ENCODE measurements at regions not wholly inside any gene's neighbourhood (a gene's known extent, or its start where the extent isn't known, plus 50 kb on each side); places are given as distances from the start of the nearest gene placed in this dataset.
A peak's percentile ranks its signal among the peaks of the same experiment; 100 is the strongest.
"Not testable (repeated sequence)": the region's sequence is repeated elsewhere in the genome, so short reads cannot be mapped to it uniquely, and the experiment has no call there.

- DNase-seq: peak; percentile 79
Measured at GRCh38 chr7:50251765-50252164, 52.8 kb upstream of the IKZF1 start.

GRCh38 chr7:50246551-50246950, 58.0 kb upstream of the IKZF1 start:
- no peak for DNase-seq

- DNase-seq: not testable (repeated sequence)
Measured at GRCh38 chr7:50242111-50242510, 62.4 kb upstream of the IKZF1 start.

- DNase-seq: not testable (repeated sequence)
Measured at GRCh38 chr7:50240699-50241098, 63.8 kb upstream of the IKZF1 start.

- no peak for DNase-seq
Measured at GRCh38 chr7:50229964-50230363, 74.6 kb upstream of the IKZF1 start.

GRCh38 chr7:50228148-50228547, 76.4 kb upstream of the IKZF1 start:
- no peak for DNase-seq

GRCh38 chr7:50227726-50228125, 76.8 kb upstream of the IKZF1 start:
- DNase-seq: no peak

GRCh38 chr7:50226669-50227068, 77.8 kb upstream of the IKZF1 start:
- DNase-seq: no peak

GRCh38 chr7:50226145-50226544, 78.4 kb upstream of the IKZF1 start:
- DNase-seq: no peak

GRCh38 chr7:50221433-50221832, 83.1 kb upstream of the IKZF1 start:
- no peak for DNase-seq

GRCh38 chr7:50221028-50221427, 83.5 kb upstream of the IKZF1 start:
- no peak for DNase-seq

- DNase-seq: no peak
Measured at GRCh38 chr7:50220273-50220672, 84.2 kb upstream of the IKZF1 start.

GRCh38 chr7:50217821-50218281, 86.7 kb upstream of the IKZF1 start:
- no peak for DNase-seq

GRCh38 chr7:50217401-50217800, 87.1 kb upstream of the IKZF1 start:
- no peak for DNase-seq

- DNase-seq: no peak
Measured at GRCh38 chr7:50216626-50217025, 87.9 kb upstream of the IKZF1 start.

- no peak for DNase-seq
Measured at GRCh38 chr7:50214771-50215170, 89.7 kb upstream of the IKZF1 start.

- no peak for DNase-seq
Measured at GRCh38 chr7:50214126-50214670, 90.3 kb upstream of the IKZF1 start.

- DNase-seq: no peak
Measured at GRCh38 chr7:50213622-50214017, 90.9 kb upstream of the IKZF1 start.

- DNase-seq: no peak
Measured at GRCh38 chr7:50212666-50213621, 91.6 kb upstream of the IKZF1 start.

- no peak for DNase-seq
Measured at GRCh38 chr7:50212016-50212325, 92.5 kb upstream of the IKZF1 start.

GRCh38 chr7:50211130-50212015, 93.1 kb upstream of the IKZF1 start:
- DNase-seq: no peak

- DNase-seq: no peak
Measured at GRCh38 chr7:50210706-50211115, 93.8 kb upstream of the IKZF1 start.

GRCh38 chr7:50209461-50210135, 94.9 kb upstream of the IKZF1 start:
- DNase-seq: no peak
